Nephron (organoid): ENCODE measurements at regions not wholly inside any gene's neighbourhood (a gene's known extent, or its start where the extent isn't known, plus 50 kb on each side); places are given as distances from the start of the nearest gene placed in this dataset.

Source experiments
- H3K27ac Mint-ChIP-seq, 3 experiments: 2 replicates each; pipeline ENCODE4 v1.8.0; 2020; ENCODE audit warnings: mixed read lengths in 3 of 3, mild to moderate bottlenecking in 2 of 3, moderate library complexity in 1 of 3
- H3K27me3 Mint-ChIP-seq: 2 replicates; pipeline ENCODE4 v1.8.0; 2021; ENCODE audit warnings: low read depth, mild to moderate bottlenecking, moderate library complexity, mixed read lengths
- H3K36me3 Mint-ChIP-seq: 2 replicates; pipeline ENCODE4 v1.8.0; 2020; ENCODE audit warnings: low read depth, mixed read lengths
- H3K4me1 Mint-ChIP-seq: 2 replicates; pipeline ENCODE4 v1.8.0; 2020; ENCODE audit warnings: mixed read lengths
- H3K4me3 Mint-ChIP-seq, 3 experiments: 2 replicates each; pipeline ENCODE4 v1.8.0; 2020; ENCODE audit warnings: mild to moderate bottlenecking in 3 of 3, mixed read lengths in 3 of 3, moderate library complexity in 2 of 3
- H3K9me3 Mint-ChIP-seq: 2 replicates; pipeline ENCODE4 v1.8.0; 2020; ENCODE audit warnings: mixed read lengths
- CTCF ChIP-seq, 3 experiments: fragments of 200-600 bp; sonication (generic); IDR thresholded peaks; one replicate each; pipeline ENCODE4 v1.5.0; 2021; ENCODE audit warnings: antibody characterized with exemption in 3 of 3; ENCODE audit not compliant: unreplicated experiment in 3 of 3

GRCh38 chr3:22364851-22365250, 613.8 kb upstream of the ZNF385D start:
- H3K27ac Mint-ChIP-seq: no peak overlapping the region
- no peak for TF ChIP-seq CTCF (IDR thresholded peaks at IDR 0.05; ENCODE audit: unreplicated experiment in 3 of 3)
- no peaks in the 10 kb centered on the region for H3K4me1 Mint-ChIP-seq
- H3K36me3 Mint-ChIP-seq: no peaks in the 10 kb centered on the region
- H3K4me3 Mint-ChIP-seq: no peak overlapping the region
- peaks cover 3% of the 10 kb centered on the region for H3K9me3 Mint-ChIP-seq
- H3K27me3 Mint-ChIP-seq: peaks cover 28% of the 10 kb centered on the region

GRCh38 chr3:22366781-22367180, 615.8 kb upstream of the ZNF385D start:
- peaks cover 3% of the 10 kb centered on the region for H3K9me3 Mint-ChIP-seq
- H3K36me3 Mint-ChIP-seq: no peaks in the 10 kb centered on the region
- no peak overlapping the region for H3K27ac Mint-ChIP-seq
- H3K27me3 Mint-ChIP-seq: peaks cover 47% of the 10 kb centered on the region
- H3K4me3 Mint-ChIP-seq: no peak overlapping the region
- H3K4me1 Mint-ChIP-seq: no peaks in the 10 kb centered on the region
- no peak for TF ChIP-seq CTCF (IDR thresholded peaks at IDR 0.05; ENCODE audit: unreplicated experiment in 3 of 3)

- TF ChIP-seq CTCF (IDR thresholded peaks at IDR 0.05; ENCODE audit: unreplicated experiment in 3 of 3): no peak
- peaks cover 7% of the 10 kb centered on the region for H3K4me1 Mint-ChIP-seq
- H3K4me3 Mint-ChIP-seq: peak overlapping the region; percentile 68 to 73 (median 69)
- H3K27me3 Mint-ChIP-seq: peaks cover 79% of the 10 kb centered on the region
- no peaks in the 10 kb centered on the region for H3K36me3 Mint-ChIP-seq
- H3K9me3 Mint-ChIP-seq: peaks cover 3% of the 10 kb centered on the region
- H3K27ac Mint-ChIP-seq: no peak overlapping the region
These were observed 620.0 kb upstream of the ZNF385D start for GRCh38 chr3:22371036-22371435.

GRCh38 chr3:22371607-22372291, 620.7 kb upstream of the ZNF385D start:
- TF ChIP-seq CTCF (IDR thresholded peaks at IDR 0.05; ENCODE audit: unreplicated experiment in 3 of 3): no peak
- Mint-ChIP-seq H3K4me3 (peak overlapping the region; percentile 68 to 73 (median 69)), H3K9me3 (no peaks in the 10 kb centered on the region), H3K36me3 (no peaks in the 10 kb centered on the region), H3K27ac (no peak overlapping the region), H3K27me3 (peaks cover 85% of the 10 kb centered on the region), H3K4me1 (peaks cover 7% of the 10 kb centered on the region)

GRCh38 chr3:22372292-22373062, 621.5 kb upstream of the ZNF385D start:
- Mint-ChIP-seq H3K4me3 (peak overlapping the region; percentile 68 to 75 (median 69)), H3K36me3 (no peaks in the 10 kb centered on the region), H3K27me3 (peaks cover 92% of the 10 kb centered on the region), H3K27ac (no peak overlapping the region), H3K4me1 (peaks cover 7% of the 10 kb centered on the region), H3K9me3 (no peaks in the 10 kb centered on the region)
- TF ChIP-seq CTCF (IDR thresholded peaks at IDR 0.05; ENCODE audit: unreplicated experiment in 3 of 3): no peak
